Brain microvascular endothelial cell (primary cell): ENCODE measurements at regions not wholly inside any gene's neighbourhood (a gene's known extent, or its start where the extent isn't known, plus 50 kb on each side); places are given as distances from the start of the nearest gene placed in this dataset.

Experiments used
- DNase-seq: peaks from one replicate; pipeline ENCODE4 v3.0.0-alpha.2; 2020
- H3K27ac ChIP-seq: fragments of 250-450 bp; sonication (Bioruptor Pico); 2 replicates; pipeline ENCODE4 v1.5.1; 2020; ENCODE audit warnings: mild to moderate bottlenecking, moderate library complexity
- H3K27me3 ChIP-seq: fragments of 250-450 bp; sonication (Bioruptor Pico); replicated peaks from 2 replicates; pipeline ENCODE4 v1.5.1; 2020; ENCODE audit warnings: mild to moderate bottlenecking
- H3K36me3 ChIP-seq: fragments of 250-450 bp; sonication (Bioruptor Pico); replicated peaks from 2 replicates; pipeline ENCODE4 v1.5.1; 2020; ENCODE audit warnings: mild to moderate bottlenecking
- H3K4me3 ChIP-seq: 2 replicates; pipeline ENCODE4 v1.5.1; 2011; ENCODE audit warnings: low read depth, mild to moderate bottlenecking, control low read depth, low read length, moderate library complexity
- in situ Hi-C: cut with HindIII; loops from 2 replicates; pipeline ENCODE4 v1.10.0; 2017; ENCODE audit warnings: low sequenced_read_pairs, low pct_ligation_motif_present
- TF ChIP-seq, protein P1 (sequence below): IDR thresholded peaks from 2 replicates; pipeline ENCODE4 v1.5.1; 2011; ENCODE audit warnings: low read depth, mild to moderate bottlenecking, moderate library complexity, low read length, control low read depth, inconsistent platforms; ENCODE audit errors: missing control alignments

- DNase-seq = peak; percentile 87
- H3K27ac ChIP-seq = peak overlapping the region; percentile 97
- H3K36me3 ChIP-seq = no peaks in the 10 kb centered on the region
- H3K27me3 ChIP-seq = no peaks in the 10 kb centered on the region
- no peak overlapping the region for H3K4me3 ChIP-seq
- TF ChIP-seq, protein P1, sequence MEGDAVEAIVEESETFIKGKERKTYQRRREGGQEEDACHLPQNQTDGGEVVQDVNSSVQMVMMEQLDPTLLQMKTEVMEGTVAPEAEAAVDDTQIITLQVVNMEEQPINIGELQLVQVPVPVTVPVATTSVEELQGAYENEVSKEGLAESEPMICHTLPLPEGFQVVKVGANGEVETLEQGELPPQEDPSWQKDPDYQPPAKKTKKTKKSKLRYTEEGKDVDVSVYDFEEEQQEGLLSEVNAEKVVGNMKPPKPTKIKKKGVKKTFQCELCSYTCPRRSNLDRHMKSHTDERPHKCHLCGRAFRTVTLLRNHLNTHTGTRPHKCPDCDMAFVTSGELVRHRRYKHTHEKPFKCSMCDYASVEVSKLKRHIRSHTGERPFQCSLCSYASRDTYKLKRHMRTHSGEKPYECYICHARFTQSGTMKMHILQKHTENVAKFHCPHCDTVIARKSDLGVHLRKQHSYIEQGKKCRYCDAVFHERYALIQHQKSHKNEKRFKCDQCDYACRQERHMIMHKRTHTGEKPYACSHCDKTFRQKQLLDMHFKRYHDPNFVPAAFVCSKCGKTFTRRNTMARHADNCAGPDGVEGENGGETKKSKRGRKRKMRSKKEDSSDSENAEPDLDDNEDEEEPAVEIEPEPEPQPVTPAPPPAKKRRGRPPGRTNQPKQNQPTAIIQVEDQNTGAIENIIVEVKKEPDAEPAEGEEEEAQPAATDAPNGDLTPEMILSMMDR = no peak
- in situ Hi-C loops = no loop called here
Observed at GRCh38 chr6:72553531-72554511, 68.0 kb upstream of the KCNQ5 start.

GRCh38 chr6:72554761-72555221, 67.1 kb upstream of the KCNQ5 start:
- Histone ChIP-seq H3K4me3 (no peak overlapping the region), H3K27me3 (no peaks in the 10 kb centered on the region), H3K36me3 (no peaks in the 10 kb centered on the region), H3K27ac (peak overlapping the region; percentile 97)
- TF ChIP-seq, protein P1 = no peak
- peak; percentile 35 for DNase-seq
- in situ Hi-C loops = no loop called here

DNA sequence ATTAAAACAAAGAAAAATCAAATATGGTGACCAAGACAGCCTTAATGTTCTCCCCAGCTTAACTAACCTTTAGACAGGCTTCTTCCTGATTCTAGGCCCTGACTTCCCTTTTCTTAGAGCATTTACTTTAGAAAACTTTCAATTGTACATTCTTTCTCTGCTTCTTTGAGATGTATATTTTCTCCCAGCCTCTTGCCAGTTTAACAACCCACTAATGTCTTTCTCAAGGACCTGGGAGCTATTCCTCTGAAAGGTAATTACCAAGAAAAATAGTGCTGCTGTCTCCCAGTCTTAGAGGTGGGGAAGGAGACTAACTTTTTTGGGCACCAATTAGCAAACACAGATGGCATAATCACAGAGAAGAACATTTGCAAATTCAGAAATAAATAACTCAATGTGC, 62.8 kb upstream of the KCNQ5 start:
- no peak overlapping the region for H3K4me3 ChIP-seq
- no peaks in the 10 kb centered on the region for H3K27me3 ChIP-seq
- H3K36me3 ChIP-seq = no peaks in the 10 kb centered on the region
- no peak for DNase-seq
- TF ChIP-seq, protein P1 = no peak
- no peak overlapping the region for H3K27ac ChIP-seq
- in situ Hi-C loops = no loop called here

DNA sequence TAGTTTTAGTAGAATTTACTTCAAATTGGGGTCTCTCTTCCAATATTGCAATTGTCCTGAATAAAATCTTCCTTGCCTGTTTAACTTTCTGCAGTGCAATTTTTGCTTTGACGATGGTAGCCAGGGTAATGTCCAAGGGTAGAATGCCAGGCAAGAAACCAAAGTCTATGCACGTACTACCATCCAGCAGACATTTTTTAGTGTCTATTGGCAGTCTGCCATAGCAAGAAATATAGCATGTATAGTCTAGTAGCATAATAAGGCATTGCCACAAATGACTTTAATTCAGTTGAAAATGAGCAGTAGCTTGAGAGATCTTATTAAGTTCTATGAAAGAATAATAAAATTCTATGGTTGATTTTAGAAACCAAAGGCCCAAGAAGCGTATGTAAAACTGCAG, 62.3 kb upstream of the KCNQ5 start:
- H3K27me3 ChIP-seq = no peaks in the 10 kb centered on the region
- TF ChIP-seq, protein P1 = no peak
- no peak for DNase-seq
- in situ Hi-C loops = no loop called here
- no peaks in the 10 kb centered on the region for H3K36me3 ChIP-seq
- no peak overlapping the region for H3K4me3 ChIP-seq
- H3K27ac ChIP-seq = no peak overlapping the region

- peak; percentile 6 for DNase-seq
- Histone ChIP-seq H3K27me3 (no peaks in the 10 kb centered on the region), H3K4me3 (no peak overlapping the region), H3K27ac (no peak overlapping the region), H3K36me3 (no peaks in the 10 kb centered on the region)
- TF ChIP-seq, protein P1 = peak; percentile 26
- in situ Hi-C loops = no loop called here
Observed at GRCh38 chr6:72560721-72561593, 60.9 kb upstream of the KCNQ5 start.
